ENCODE measurements at regions not wholly inside any gene's neighbourhood (a gene's known extent, or its start where the extent isn't known, plus 50 kb on each side); places are given as distances from the start of the nearest gene placed in this dataset.

DNA sequence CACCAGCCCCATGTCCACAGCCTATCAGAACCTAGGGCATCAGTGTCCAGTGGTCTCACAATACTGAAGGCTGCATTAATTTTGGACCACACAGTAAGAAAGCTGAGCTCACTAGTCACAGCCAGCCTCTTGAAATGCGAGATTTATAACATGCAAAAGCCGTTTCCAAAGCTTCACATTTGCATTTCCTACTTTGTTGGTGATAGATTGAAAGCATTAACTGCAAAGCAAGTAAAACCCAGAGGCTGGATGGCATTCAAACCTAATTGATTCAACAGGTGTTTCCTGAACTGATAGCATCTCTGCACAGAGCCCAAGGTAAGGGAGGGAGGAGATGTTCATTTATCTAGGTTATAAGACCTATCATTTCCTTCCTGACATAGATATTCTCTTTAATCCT lies 410.1 kb downstream of the OMA1 start:
- no peaks in the 10 kb centered on the region for H3K79me2 ChIP-seq (ENCODE audit: low read depth)
- H3K4me3 Mint-ChIP-seq = no peak overlapping the region
- no peak overlapping the region for H3K9ac ChIP-seq
- no peaks in the 10 kb centered on the region for H4K20me1 ChIP-seq (ENCODE audit: low read depth)
- no peak overlapping the region for H3K27ac Mint-ChIP-seq
- H2AFZ ChIP-seq (replicated peaks) = no peak overlapping the region
- TF ChIP-seq EZH2 (IDR thresholded peaks at IDR 0.05) = no peak
- TF ChIP-seq EZH2phosphoT487 (IDR thresholded peaks at IDR 0.05) = no peak
- TF ChIP-seq, protein P1, sequence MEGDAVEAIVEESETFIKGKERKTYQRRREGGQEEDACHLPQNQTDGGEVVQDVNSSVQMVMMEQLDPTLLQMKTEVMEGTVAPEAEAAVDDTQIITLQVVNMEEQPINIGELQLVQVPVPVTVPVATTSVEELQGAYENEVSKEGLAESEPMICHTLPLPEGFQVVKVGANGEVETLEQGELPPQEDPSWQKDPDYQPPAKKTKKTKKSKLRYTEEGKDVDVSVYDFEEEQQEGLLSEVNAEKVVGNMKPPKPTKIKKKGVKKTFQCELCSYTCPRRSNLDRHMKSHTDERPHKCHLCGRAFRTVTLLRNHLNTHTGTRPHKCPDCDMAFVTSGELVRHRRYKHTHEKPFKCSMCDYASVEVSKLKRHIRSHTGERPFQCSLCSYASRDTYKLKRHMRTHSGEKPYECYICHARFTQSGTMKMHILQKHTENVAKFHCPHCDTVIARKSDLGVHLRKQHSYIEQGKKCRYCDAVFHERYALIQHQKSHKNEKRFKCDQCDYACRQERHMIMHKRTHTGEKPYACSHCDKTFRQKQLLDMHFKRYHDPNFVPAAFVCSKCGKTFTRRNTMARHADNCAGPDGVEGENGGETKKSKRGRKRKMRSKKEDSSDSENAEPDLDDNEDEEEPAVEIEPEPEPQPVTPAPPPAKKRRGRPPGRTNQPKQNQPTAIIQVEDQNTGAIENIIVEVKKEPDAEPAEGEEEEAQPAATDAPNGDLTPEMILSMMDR (IDR thresholded peaks at IDR 0.05) = no peak
- peaks cover 2% of the 10 kb centered on the region for H3K36me3 Mint-ChIP-seq
- no peaks in the 10 kb centered on the region for H3K27me3 ChIP-seq
- no peak overlapping the region for H3K27ac ChIP-seq
- H3K4me1 ChIP-seq = no peaks in the 10 kb centered on the region
- no peaks in the 10 kb centered on the region for H3K36me3 ChIP-seq
- peaks cover 10% of the 10 kb centered on the region for H3K4me1 Mint-ChIP-seq
- no peaks in the 10 kb centered on the region for H3K9me3 ChIP-seq (ENCODE audit: low read depth)
- no peaks in the 10 kb centered on the region for H3F3A ChIP-seq (ENCODE audit: low read depth)
- peaks cover 14% of the 10 kb centered on the region for H3K9me3 Mint-ChIP-seq
- H3K27me3 Mint-ChIP-seq (ENCODE audit: insufficient read depth, low read depth) = peaks cover 2% of the 10 kb centered on the region
- DNase-seq (ENCODE audit: low spot score) = no peak
- no peak overlapping the region for H3K4me2 ChIP-seq
- no peak overlapping the region for H3K4me3 ChIP-seq

DNA sequence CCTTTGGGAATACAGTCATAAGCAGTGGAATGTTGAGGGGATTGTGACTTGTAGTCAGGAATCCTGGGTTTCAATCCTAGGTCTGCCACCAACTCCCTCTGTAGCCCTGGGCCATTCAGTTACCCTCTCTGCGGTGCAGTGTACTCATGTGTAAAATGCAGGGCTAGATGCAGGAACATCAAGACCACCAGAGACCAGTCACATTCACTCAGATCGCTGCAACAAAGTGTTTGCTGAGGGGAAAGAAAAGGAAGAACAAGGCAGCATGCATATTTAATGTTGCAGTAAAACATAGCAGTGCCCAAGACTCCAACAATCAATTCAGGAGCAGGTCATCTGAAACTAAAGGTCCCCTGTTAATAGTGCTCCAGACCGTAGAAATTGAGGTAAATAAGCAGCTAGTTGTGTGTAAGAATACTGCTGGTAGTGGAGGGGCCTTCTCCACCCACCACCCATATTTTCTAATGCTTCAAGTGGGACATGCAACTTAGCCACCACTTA lies 410.7 kb downstream of the OMA1 start:
- Histone ChIP-seq H3K9me3 (ENCODE audit: low read depth) (no peaks in the 10 kb centered on the region), H3K79me2 (ENCODE audit: low read depth) (no peaks in the 10 kb centered on the region), H3K4me2 (no peak overlapping the region), H3K4me3 (no peak overlapping the region), H3F3A (ENCODE audit: low read depth) (no peaks in the 10 kb centered on the region), H3K4me1 (no peaks in the 10 kb centered on the region), H3K27ac (no peak overlapping the region), H4K20me1 (ENCODE audit: low read depth) (no peaks in the 10 kb centered on the region), H3K36me3 (no peaks in the 10 kb centered on the region), H3K27me3 (no peaks in the 10 kb centered on the region), H2AFZ (replicated peaks) (no peak overlapping the region), H3K9ac (no peak overlapping the region)
- Mint-ChIP-seq H3K4me3 (no peak overlapping the region), H3K4me1 (peaks cover 10% of the 10 kb centered on the region), H3K27me3 (ENCODE audit: insufficient read depth, low read depth) (peaks cover under 1% of the 10 kb centered on the region), H3K9me3 (peaks cover 14% of the 10 kb centered on the region), H3K27ac (no peak overlapping the region), H3K36me3 (peaks cover 2% of the 10 kb centered on the region)
- DNase-seq (ENCODE audit: low spot score) = no peak
- no peak for TF ChIP-seq EZH2 (IDR thresholded peaks at IDR 0.05)
- TF ChIP-seq, protein P1 (IDR thresholded peaks at IDR 0.05) = no peak
- TF ChIP-seq EZH2phosphoT487 (IDR thresholded peaks at IDR 0.05) = no peak

DNA sequence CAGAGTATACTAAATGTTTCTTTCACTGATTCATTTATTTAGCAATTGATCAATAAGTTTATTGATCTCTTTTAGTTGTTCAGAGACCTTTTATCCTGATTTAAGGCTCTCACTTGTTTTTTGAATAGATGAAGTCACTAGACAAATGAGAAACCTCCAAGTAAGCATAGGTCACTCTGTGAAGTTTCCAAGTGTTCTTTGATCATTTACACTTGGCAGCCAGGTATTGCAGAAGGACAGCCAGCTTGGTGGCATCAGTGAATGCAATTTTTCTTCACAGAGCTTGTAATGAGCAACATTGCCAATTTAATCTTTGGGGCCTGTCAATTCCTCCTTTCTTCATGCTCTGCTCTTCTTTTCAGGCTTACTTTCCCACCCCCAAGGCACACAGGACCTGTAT lies 413.0 kb downstream of the OMA1 start:
- no peaks in the 10 kb centered on the region for H4K20me1 ChIP-seq (ENCODE audit: low read depth)
- H3K27ac ChIP-seq = no peak overlapping the region
- no peak overlapping the region for H3K4me2 ChIP-seq
- H2AFZ ChIP-seq (replicated peaks) = no peak overlapping the region
- Mint-ChIP-seq H3K9me3 (peaks cover 12% of the 10 kb centered on the region), H3K27ac (no peak overlapping the region), H3K27me3 (ENCODE audit: insufficient read depth, low read depth) (no peaks in the 10 kb centered on the region), H3K36me3 (peaks cover 2% of the 10 kb centered on the region), H3K4me3 (no peak overlapping the region), H3K4me1 (peaks cover 10% of the 10 kb centered on the region)
- no peaks in the 10 kb centered on the region for H3K9me3 ChIP-seq (ENCODE audit: low read depth)
- no peaks in the 10 kb centered on the region for H3K79me2 ChIP-seq (ENCODE audit: low read depth)
- H3K9ac ChIP-seq = no peak overlapping the region
- H3K4me3 ChIP-seq = no peak overlapping the region
- H3K36me3 ChIP-seq = no peaks in the 10 kb centered on the region
- H3K27me3 ChIP-seq = no peaks in the 10 kb centered on the region
- no peaks in the 10 kb centered on the region for H3K4me1 ChIP-seq
- H3F3A ChIP-seq (ENCODE audit: low read depth) = no peaks in the 10 kb centered on the region
- no peak for DNase-seq (ENCODE audit: low spot score)
- TF ChIP-seq EZH2phosphoT487 (IDR thresholded peaks at IDR 0.05) (no peak), EZH2 (IDR thresholded peaks at IDR 0.05) (no peak)
- TF ChIP-seq, protein P1 (IDR thresholded peaks at IDR 0.05) = no peak

Data from neural progenitor cell (in vitro differentiated cells).